Vagina (tissue), 2 donors: ENCODE measurements at regions not wholly inside any gene's neighbourhood (a gene's known extent, or its start where the extent isn't known, plus 50 kb on each side); places are given as distances from the start of the nearest gene placed in this dataset.

Experiments used
- DNase-seq, 2 donors: peaks; one replicate each; pipeline ENCODE4 v3.0.0-alpha.2; 2017; ENCODE audit errors: extremely low spot score in 2 of 2
- H3K27ac ChIP-seq: fragments of 200-600 bp; sonication (generic); one replicate; pipeline ENCODE4 v1.5.1; 2019
- H3K27me3 ChIP-seq: fragments of 200-600 bp; sonication (generic); one replicate; pipeline ENCODE4 v1.5.1; 2019
- H3K36me3 ChIP-seq, 2 donors: fragments of 200-600 bp; sonication (generic); one replicate each; pipeline ENCODE4 v1.5.1; 2017 to 2019
- H3K4me1 ChIP-seq: fragments of 200-600 bp; sonication (generic); one replicate; pipeline ENCODE4 v1.5.1; 2019
- H3K4me3 ChIP-seq, 2 donors: fragments of 200-600 bp; sonication (generic); 1 replicate in 1 of 2; 2 replicates in 1 of 2; pipeline ENCODE4 v1.5.1; 2016 to 2019
- H3K9me3 ChIP-seq: fragments of 200-600 bp; sonication (generic); one replicate; pipeline ENCODE4 v1.5.1; 2019
- POLR2A ChIP-seq, 2 donors: fragments of 450-650 bp; IDR thresholded peaks; one replicate each; pipeline ENCODE4 v1.6.1; 2017; ENCODE audit warnings: antibody characterized with exemption in 2 of 2, mild to moderate bottlenecking in 2 of 2, moderate library complexity in 2 of 2
- POLR2AphosphoS5 ChIP-seq, 2 donors: sonication (generic); formaldehyde crosslinking; IDR thresholded peaks; one replicate each; pipeline ENCODE4 v1.9.0; 2017; ENCODE audit warnings: antibody characterized with exemption in 2 of 2, mild to moderate bottlenecking in 2 of 2, low read depth in 1 of 2; ENCODE audit not compliant: insufficient read depth in 1 of 2
- intact Hi-C: fragments of 100-400 bp; cut with DNase I; formaldehyde crosslinking; loops from one replicate; pipeline ENCODE4 v1.15.1; 2023
- TF ChIP-seq, protein P1 (sequence below), 3 experiments: fragments of 450-650 bp in 2 of 3; fragments of 200-600 bp in 1 of 3; sonication (generic) in 1 of 3; IDR thresholded peaks; one replicate each; pipeline ENCODE4 v1.5.1; 2017 to 2019; ENCODE audit warnings: antibody characterized with exemption in 3 of 3, mild to moderate bottlenecking in 2 of 3, moderate library complexity in 2 of 3

DNA sequence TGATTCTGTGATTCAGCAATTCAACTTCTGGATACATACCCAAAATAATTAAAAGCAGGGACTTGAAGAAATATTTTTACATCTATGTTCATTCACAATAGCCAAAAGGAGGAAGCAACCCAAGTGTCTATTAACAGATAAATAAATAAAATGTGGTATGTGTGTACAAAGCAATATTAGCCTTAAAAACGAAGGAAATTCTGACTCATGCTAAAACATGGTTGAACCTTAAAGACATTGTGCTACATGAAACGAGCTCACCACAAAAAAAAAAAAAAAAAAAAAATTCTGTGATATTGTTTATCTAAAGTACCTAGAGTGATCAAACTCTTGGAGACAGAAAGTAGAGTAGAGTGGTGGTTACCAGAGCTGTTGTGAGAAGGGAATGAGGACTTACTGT, 54.8 kb upstream of the TFAP2D start:
- Histone ChIP-seq H3K4me1 (no peaks in the 10 kb centered on the region), H3K4me3 (no peak overlapping the region), H3K36me3 (no peaks in the 10 kb centered on the region), H3K9me3 (no peaks in the 10 kb centered on the region), H3K27ac (no peak overlapping the region), H3K27me3 (no peaks in the 10 kb centered on the region)
- DNase-seq: no peak
- TF ChIP-seq POLR2AphosphoS5 (IDR thresholded peaks at IDR 0.05; ENCODE audit: insufficient read depth in 1 of 2, low read depth in 1 of 2) (no peak), POLR2A (IDR thresholded peaks at IDR 0.05) (no peak)
- TF ChIP-seq, protein P1, sequence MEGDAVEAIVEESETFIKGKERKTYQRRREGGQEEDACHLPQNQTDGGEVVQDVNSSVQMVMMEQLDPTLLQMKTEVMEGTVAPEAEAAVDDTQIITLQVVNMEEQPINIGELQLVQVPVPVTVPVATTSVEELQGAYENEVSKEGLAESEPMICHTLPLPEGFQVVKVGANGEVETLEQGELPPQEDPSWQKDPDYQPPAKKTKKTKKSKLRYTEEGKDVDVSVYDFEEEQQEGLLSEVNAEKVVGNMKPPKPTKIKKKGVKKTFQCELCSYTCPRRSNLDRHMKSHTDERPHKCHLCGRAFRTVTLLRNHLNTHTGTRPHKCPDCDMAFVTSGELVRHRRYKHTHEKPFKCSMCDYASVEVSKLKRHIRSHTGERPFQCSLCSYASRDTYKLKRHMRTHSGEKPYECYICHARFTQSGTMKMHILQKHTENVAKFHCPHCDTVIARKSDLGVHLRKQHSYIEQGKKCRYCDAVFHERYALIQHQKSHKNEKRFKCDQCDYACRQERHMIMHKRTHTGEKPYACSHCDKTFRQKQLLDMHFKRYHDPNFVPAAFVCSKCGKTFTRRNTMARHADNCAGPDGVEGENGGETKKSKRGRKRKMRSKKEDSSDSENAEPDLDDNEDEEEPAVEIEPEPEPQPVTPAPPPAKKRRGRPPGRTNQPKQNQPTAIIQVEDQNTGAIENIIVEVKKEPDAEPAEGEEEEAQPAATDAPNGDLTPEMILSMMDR (IDR thresholded peaks at IDR 0.05): no peak
- intact Hi-C loops: no loop called here

DNA sequence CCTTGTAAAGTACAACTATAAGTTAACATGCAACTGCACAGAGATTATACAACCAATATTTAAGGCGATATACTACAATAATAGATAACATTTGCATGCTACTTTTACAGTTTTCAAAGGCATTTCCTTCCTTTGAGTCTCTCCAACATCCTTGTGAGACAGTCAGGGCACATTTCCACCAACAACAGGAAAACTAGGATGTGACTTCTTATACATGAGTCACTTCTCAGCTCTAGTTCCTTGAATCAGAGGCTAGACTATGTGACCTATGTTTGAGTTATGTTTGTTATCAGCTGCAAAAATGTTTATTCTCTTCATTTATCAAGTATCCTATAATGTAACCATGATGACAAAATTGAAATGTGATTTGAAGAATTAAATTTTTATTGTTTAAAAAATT, 51.7 kb upstream of the TFAP2D start:
- intact Hi-C loops: no loop called here
- H3K9me3 ChIP-seq: no peaks in the 10 kb centered on the region
- H3K4me3 ChIP-seq: no peak overlapping the region
- no peaks in the 10 kb centered on the region for H3K27me3 ChIP-seq
- no peaks in the 10 kb centered on the region for H3K36me3 ChIP-seq
- no peak for DNase-seq
- TF ChIP-seq, protein P1 (IDR thresholded peaks at IDR 0.05): no peak
- no peak for TF ChIP-seq POLR2AphosphoS5 (IDR thresholded peaks at IDR 0.05; ENCODE audit: insufficient read depth in 1 of 2, low read depth in 1 of 2)
- H3K27ac ChIP-seq: no peak overlapping the region
- H3K4me1 ChIP-seq: no peaks in the 10 kb centered on the region
